Natural killer cell treated with Interleukin-12 subunit alpha and Interleukin-12 subunit beta and Interleukin-15 and Interleukin-18, amount 100 ng/mL, for 72 hours (primary cell): ENCODE measurements at regions not wholly inside any gene's neighbourhood (a gene's known extent, or its start where the extent isn't known, plus 50 kb on each side); places are given as distances from the start of the nearest gene placed in this dataset.

ENCODE experiments used
- ATAC-seq, 2 donors: fragments of 150-1000 bp; cut with Tn5 transposase in 1 of 2; sonication (Bioruptor Pico), chemical (Tn5 transposase) in 1 of 2; 2 replicates each; pipeline ENCODE4 v1.10.0; 2021
- DNase-seq: peaks from one replicate; pipeline ENCODE4 v3.0.0; 2022; ENCODE audit warnings: low spot score
- H3K27ac Mint-ChIP-seq, 2 donors: 1 replicate in 1 of 2; 2 replicates in 1 of 2; pipeline ENCODE4 v1.8.0; 2022; ENCODE audit warnings: mixed read lengths in 2 of 2, mild to moderate bottlenecking in 1 of 2, moderate library complexity in 1 of 2
- H3K27me3 Mint-ChIP-seq, 2 donors: 1 replicate in 1 of 2; 2 replicates in 1 of 2; pipeline ENCODE4 v1.8.0; 2022; ENCODE audit warnings: mixed read lengths in 2 of 2
- H3K36me3 Mint-ChIP-seq: one replicate; pipeline ENCODE4 v1.8.0; 2022; ENCODE audit warnings: mixed read lengths
- H3K4me1 Mint-ChIP-seq, 2 donors: 1 replicate in 1 of 2; 2 replicates in 1 of 2; pipeline ENCODE4 v1.8.0; 2022; ENCODE audit warnings: low read depth in 2 of 2, mixed read lengths in 2 of 2, mild to moderate bottlenecking in 1 of 2
- H3K4me3 Mint-ChIP-seq: one replicate; pipeline ENCODE4 v1.8.0; 2022; ENCODE audit warnings: mixed read lengths
- H3K9me3 Mint-ChIP-seq: 2 replicates; pipeline ENCODE4 v1.8.0; 2022; ENCODE audit warnings: mixed read lengths

GRCh38 chr15:36409819-36410218, 169.6 kb upstream of the CDIN1 start:
- Mint-ChIP-seq H3K4me1 (no peaks in the 10 kb centered on the region), H3K4me3 (no peak overlapping the region), H3K36me3 (no peaks in the 10 kb centered on the region), H3K27ac (no peak overlapping the region), H3K9me3 (peaks cover 7% of the 10 kb centered on the region), H3K27me3 (no peaks in the 10 kb centered on the region)
- DNase-seq, result no peak
- no peak for ATAC-seq

- no peaks in the 10 kb centered on the region for H3K4me1 Mint-ChIP-seq
- no peak overlapping the region for H3K4me3 Mint-ChIP-seq
- no peak overlapping the region for H3K27ac Mint-ChIP-seq
- DNase-seq, result no peak
- H3K9me3 Mint-ChIP-seq, result peaks cover 13% of the 10 kb centered on the region
- ATAC-seq, result no peak
- H3K36me3 Mint-ChIP-seq, result no peaks in the 10 kb centered on the region
- no peaks in the 10 kb centered on the region for H3K27me3 Mint-ChIP-seq
Measured at GRCh38 chr15:36414670-36415069, 164.8 kb upstream of the CDIN1 start.

- Mint-ChIP-seq H3K9me3 (peaks cover 13% of the 10 kb centered on the region), H3K4me1 (no peaks in the 10 kb centered on the region), H3K4me3 (no peak overlapping the region), H3K36me3 (no peaks in the 10 kb centered on the region), H3K27ac (no peak overlapping the region), H3K27me3 (no peaks in the 10 kb centered on the region)
- DNase-seq, result no peak
- ATAC-seq, result no peak
Measured at GRCh38 chr15:36415643-36416042, 163.8 kb upstream of the CDIN1 start.

- Mint-ChIP-seq H3K27ac (no peak overlapping the region), H3K4me3 (no peak overlapping the region), H3K27me3 (no peaks in the 10 kb centered on the region), H3K4me1 (no peaks in the 10 kb centered on the region), H3K36me3 (no peaks in the 10 kb centered on the region), H3K9me3 (peaks cover 7% of the 10 kb centered on the region)
- DNase-seq (no peak), ATAC-seq (no peak)
Measured at GRCh38 chr15:36422631-36423030, 156.8 kb upstream of the CDIN1 start.

- Mint-ChIP-seq H3K27ac (no peak overlapping the region), H3K4me3 (no peak overlapping the region), H3K36me3 (no peaks in the 10 kb centered on the region), H3K9me3 (peaks cover 5% of the 10 kb centered on the region), H3K4me1 (no peaks in the 10 kb centered on the region), H3K27me3 (no peaks in the 10 kb centered on the region)
- no peak for DNase-seq
- ATAC-seq, result no peak
Measured at GRCh38 chr15:36426691-36427090, 152.7 kb upstream of the CDIN1 start.

GRCh38 chr15:36428102-36428845, 151.2 kb upstream of the CDIN1 start:
- H3K4me3 Mint-ChIP-seq, result no peak overlapping the region
- DNase-seq, result no peak
- H3K36me3 Mint-ChIP-seq, result no peaks in the 10 kb centered on the region
- ATAC-seq, result no peak
- peaks cover 5% of the 10 kb centered on the region for H3K9me3 Mint-ChIP-seq
- no peaks in the 10 kb centered on the region for H3K27me3 Mint-ChIP-seq
- no peak overlapping the region for H3K27ac Mint-ChIP-seq
- H3K4me1 Mint-ChIP-seq, result no peaks in the 10 kb centered on the region

GRCh38 chr15:36429707-36430106, 149.7 kb upstream of the CDIN1 start:
- ATAC-seq (no peak), DNase-seq (no peak)
- Mint-ChIP-seq H3K27ac (no peak overlapping the region), H3K4me3 (no peak overlapping the region), H3K4me1 (no peaks in the 10 kb centered on the region), H3K36me3 (no peaks in the 10 kb centered on the region), H3K27me3 (no peaks in the 10 kb centered on the region), H3K9me3 (peaks cover 5% of the 10 kb centered on the region)

GRCh38 chr15:36430280-36430679, 149.1 kb upstream of the CDIN1 start:
- H3K4me3 Mint-ChIP-seq, result no peak overlapping the region
- H3K4me1 Mint-ChIP-seq, result no peaks in the 10 kb centered on the region
- H3K36me3 Mint-ChIP-seq, result no peaks in the 10 kb centered on the region
- H3K27me3 Mint-ChIP-seq, result no peaks in the 10 kb centered on the region
- DNase-seq, result no peak
- peaks cover 5% of the 10 kb centered on the region for H3K9me3 Mint-ChIP-seq
- no peak overlapping the region for H3K27ac Mint-ChIP-seq
- ATAC-seq, result no peak

GRCh38 chr15:36430726-36431265, 148.6 kb upstream of the CDIN1 start:
- DNase-seq, result no peak
- Mint-ChIP-seq H3K27ac (no peak overlapping the region), H3K4me3 (no peak overlapping the region), H3K27me3 (no peaks in the 10 kb centered on the region), H3K9me3 (peaks cover 5% of the 10 kb centered on the region), H3K4me1 (no peaks in the 10 kb centered on the region), H3K36me3 (no peaks in the 10 kb centered on the region)
- no peak for ATAC-seq

GRCh38 chr15:36432161-36432560, 147.3 kb upstream of the CDIN1 start:
- H3K4me1 Mint-ChIP-seq, result no peaks in the 10 kb centered on the region
- H3K36me3 Mint-ChIP-seq, result no peaks in the 10 kb centered on the region
- DNase-seq (no peak), ATAC-seq (no peak)
- peaks cover 8% of the 10 kb centered on the region for H3K9me3 Mint-ChIP-seq
- H3K27me3 Mint-ChIP-seq, result no peaks in the 10 kb centered on the region
- no peak overlapping the region for H3K4me3 Mint-ChIP-seq
- no peak overlapping the region for H3K27ac Mint-ChIP-seq

GRCh38 chr15:36434177-36434576, 145.2 kb upstream of the CDIN1 start:
- no peaks in the 10 kb centered on the region for H3K36me3 Mint-ChIP-seq
- no peak overlapping the region for H3K4me3 Mint-ChIP-seq
- no peaks in the 10 kb centered on the region for H3K4me1 Mint-ChIP-seq
- peaks cover 4% of the 10 kb centered on the region for H3K9me3 Mint-ChIP-seq
- ATAC-seq (no peak), DNase-seq (no peak)
- no peak overlapping the region for H3K27ac Mint-ChIP-seq
- no peaks in the 10 kb centered on the region for H3K27me3 Mint-ChIP-seq

- Mint-ChIP-seq H3K4me3 (no peak overlapping the region), H3K36me3 (no peaks in the 10 kb centered on the region), H3K27me3 (no peaks in the 10 kb centered on the region), H3K4me1 (no peaks in the 10 kb centered on the region), H3K9me3 (peaks cover 3% of the 10 kb centered on the region), H3K27ac (no peak overlapping the region)
- DNase-seq, result no peak
- ATAC-seq, result no peak
Measured at GRCh38 chr15:36438499-36438898, 140.9 kb upstream of the CDIN1 start.

GRCh38 chr15:36447373-36447772, 132.1 kb upstream of the CDIN1 start:
- H3K4me3 Mint-ChIP-seq, result no peak overlapping the region
- no peak overlapping the region for H3K27ac Mint-ChIP-seq
- DNase-seq, result no peak
- no peaks in the 10 kb centered on the region for H3K4me1 Mint-ChIP-seq
- no peaks in the 10 kb centered on the region for H3K36me3 Mint-ChIP-seq
- H3K9me3 Mint-ChIP-seq, result peaks cover 6% of the 10 kb centered on the region
- no peak for ATAC-seq
- H3K27me3 Mint-ChIP-seq, result no peaks in the 10 kb centered on the region

GRCh38 chr15:36448418-36448817, 131.0 kb upstream of the CDIN1 start:
- no peak overlapping the region for H3K27ac Mint-ChIP-seq
- DNase-seq (no peak), ATAC-seq (no peak)
- H3K36me3 Mint-ChIP-seq, result no peaks in the 10 kb centered on the region
- no peak overlapping the region for H3K4me3 Mint-ChIP-seq
- no peaks in the 10 kb centered on the region for H3K27me3 Mint-ChIP-seq
- no peaks in the 10 kb centered on the region for H3K4me1 Mint-ChIP-seq
- H3K9me3 Mint-ChIP-seq, result peaks cover 6% of the 10 kb centered on the region
